ENCODE measurements at regions not wholly inside any gene's neighbourhood (a gene's known extent, or its start where the extent isn't known, plus 50 kb on each side); places are given as distances from the start of the nearest gene placed in this dataset.

- DNase-seq (ENCODE audit: low read depth), result no peak
Observed at GRCh38 chr3:6512172-6512800, 348.6 kb upstream of the GRM7 start.

- no peak for DNase-seq (ENCODE audit: low read depth)
Observed at GRCh38 chr3:6516143-6516542, 344.8 kb upstream of the GRM7 start.

GRCh38 chr3:6516694-6517093 lies 344.2 kb upstream of the GRM7 start:
- DNase-seq (ENCODE audit: low read depth), result no peak

GRCh38 chr3:6518709-6519345 lies 342.1 kb upstream of the GRM7 start:
- no peak for DNase-seq (ENCODE audit: low read depth)

GRCh38 chr3:6521369-6522113 lies 339.4 kb upstream of the GRM7 start:
- no peak for DNase-seq (ENCODE audit: low read depth)

- no peak for DNase-seq (ENCODE audit: low read depth)
Observed at GRCh38 chr3:6522191-6522590, 338.7 kb upstream of the GRM7 start.

GRCh38 chr3:6523043-6523442 lies 337.9 kb upstream of the GRM7 start:
- DNase-seq (ENCODE audit: low read depth), result no peak

- DNase-seq (ENCODE audit: low read depth), result no peak
Observed at GRCh38 chr3:6524479-6524878, 336.4 kb upstream of the GRM7 start.

GRCh38 chr3:6526321-6526720 lies 334.6 kb upstream of the GRM7 start:
- DNase-seq (ENCODE audit: low read depth), result no peak

- DNase-seq (ENCODE audit: low read depth), result no peak
Observed at GRCh38 chr3:6526861-6527260, 334.1 kb upstream of the GRM7 start.

- DNase-seq (ENCODE audit: low read depth), result no peak
Observed at GRCh38 chr3:6528951-6529350, 332.0 kb upstream of the GRM7 start.

- no peak for DNase-seq (ENCODE audit: low read depth)
Observed at GRCh38 chr3:6531153-6531552, 329.8 kb upstream of the GRM7 start.

- no peak for DNase-seq (ENCODE audit: low read depth)
Observed at GRCh38 chr3:6532101-6532500, 328.8 kb upstream of the GRM7 start.

- no peak for DNase-seq (ENCODE audit: low read depth)
Observed at GRCh38 chr3:6540981-6541380, 319.9 kb upstream of the GRM7 start.

GRCh38 chr3:6542795-6543194 lies 318.1 kb upstream of the GRM7 start:
- DNase-seq (ENCODE audit: low read depth), result no peak

GRCh38 chr3:6549296-6549695 lies 311.6 kb upstream of the GRM7 start:
- DNase-seq (ENCODE audit: low read depth), result no peak

- DNase-seq (ENCODE audit: low read depth), result no peak
Observed at GRCh38 chr3:6551165-6551564, 309.8 kb upstream of the GRM7 start.

- DNase-seq (ENCODE audit: low read depth), result no peak
Observed at GRCh38 chr3:6560259-6560658, 300.7 kb upstream of the GRM7 start.

GRCh38 chr3:6567241-6567640 lies 293.7 kb upstream of the GRM7 start:
- DNase-seq (ENCODE audit: low read depth), result no peak

- DNase-seq (ENCODE audit: low read depth), result no peak
Observed at GRCh38 chr3:6568999-6569493, 291.9 kb upstream of the GRM7 start.

GRCh38 chr3:6571448-6571847 lies 289.5 kb upstream of the GRM7 start:
- no peak for DNase-seq (ENCODE audit: low read depth)

GRCh38 chr3:6577584-6577983 lies 283.3 kb upstream of the GRM7 start:
- no peak for DNase-seq (ENCODE audit: low read depth)

- no peak for DNase-seq (ENCODE audit: low read depth)
Observed at GRCh38 chr3:6578526-6578925, 282.4 kb upstream of the GRM7 start.

All from amniotic epithelial cell (primary cell).